H9 (cell line): ENCODE measurements at regions not wholly inside any gene's neighbourhood (a gene's known extent, or its start where the extent isn't known, plus 50 kb on each side); places are given as distances from the start of the nearest gene placed in this dataset.

Source experiments
- DNase-seq: peaks from one replicate; pipeline ENCODE4 v3.0.0-alpha.2; 2017
- H2AFZ ChIP-seq: one replicate; pipeline ENCODE4 v1.6.1; 2013; ENCODE audit warnings: mild to moderate bottlenecking, low read length, control low read depth, moderate library complexity
- H2AK5ac ChIP-seq: 2 replicates; pipeline ENCODE4 v1.6.1; 2013; ENCODE audit warnings: low read length, control low read depth, mixed read lengths; ENCODE audit not compliant: insufficient read length
- H2BK120ac ChIP-seq: one replicate; pipeline ENCODE4 v1.6.1; 2013; ENCODE audit warnings: low read depth, mild to moderate bottlenecking, low read length, control low read depth, inconsistent platforms; ENCODE audit not compliant: poor library complexity, severe bottlenecking
- H2BK12ac ChIP-seq: 2 replicates; pipeline ENCODE4 v1.6.1; 2013; ENCODE audit warnings: low read length, control low read depth, mixed read lengths, low read depth; ENCODE audit not compliant: insufficient read length
- H2BK15ac ChIP-seq: 2 replicates; pipeline ENCODE4 v1.6.1; 2013; ENCODE audit warnings: low read depth, low read length, control low read depth
- H2BK20ac ChIP-seq: one replicate; pipeline ENCODE4 v1.6.1; 2013; ENCODE audit warnings: low read depth, mild to moderate bottlenecking, low read length, control low read depth, inconsistent platforms; ENCODE audit not compliant: poor library complexity, severe bottlenecking
- H2BK5ac ChIP-seq: 2 replicates; pipeline ENCODE4 v1.6.1; 2013; ENCODE audit warnings: low read length, control low read depth, mixed read lengths; ENCODE audit not compliant: insufficient read length
- H3K14ac ChIP-seq: 2 replicates; pipeline ENCODE4 v1.6.1; 2013; ENCODE audit warnings: low read length, control low read depth; ENCODE audit not compliant: insufficient read depth
- H3K18ac ChIP-seq: 2 replicates; pipeline ENCODE4 v1.6.1; 2013; ENCODE audit warnings: low read depth, mild to moderate bottlenecking, mixed read lengths, low read length, control low read depth; ENCODE audit not compliant: insufficient read length
- H3K23ac ChIP-seq: 2 replicates; pipeline ENCODE4 v1.6.1; 2013; ENCODE audit warnings: low read length, control low read depth, mixed read lengths, low read depth; ENCODE audit not compliant: insufficient read length
- H3K23me2 ChIP-seq: 2 replicates; pipeline ENCODE4 v1.6.1; 2013; ENCODE audit warnings: low read depth, mild to moderate bottlenecking, mixed read lengths, low read length, control low read depth; ENCODE audit not compliant: insufficient read length, poor library complexity, severe bottlenecking
- H3K27ac ChIP-seq: 2 replicates; pipeline ENCODE4 v1.5.1; 2013; ENCODE audit warnings: low read length, control low read depth, mixed read lengths, low read depth; ENCODE audit not compliant: insufficient read length
- H3K27me3 ChIP-seq: 2 replicates; pipeline ENCODE4 v1.6.1; 2013; ENCODE audit warnings: low read length, control low read depth, inconsistent platforms; ENCODE audit not compliant: insufficient read depth
- H3K4ac ChIP-seq: 2 replicates; pipeline ENCODE4 v1.6.1; 2013; ENCODE audit warnings: low read depth, mild to moderate bottlenecking, control low read depth, inconsistent platforms, low read length, moderate library complexity
- H3K4me1 ChIP-seq: 2 replicates; pipeline ENCODE4 v1.6.1; 2013; ENCODE audit warnings: low read length, control low read depth, inconsistent platforms; ENCODE audit not compliant: insufficient read depth
- H3K4me2 ChIP-seq: 2 replicates; pipeline ENCODE4 v1.6.1; 2013; ENCODE audit warnings: low read length, control low read depth, mixed read lengths; ENCODE audit not compliant: insufficient read length, insufficient read depth
- H3K56ac ChIP-seq: 2 replicates; pipeline ENCODE4 v1.6.1; 2013; ENCODE audit warnings: low read depth, mild to moderate bottlenecking, mixed read lengths, low read length, control low read depth; ENCODE audit not compliant: insufficient read length
- H3K79me1 ChIP-seq: 2 replicates; pipeline ENCODE4 v1.6.1; 2013; ENCODE audit warnings: low read depth, mild to moderate bottlenecking, moderate library complexity, low read length, control low read depth, inconsistent platforms; ENCODE audit not compliant: insufficient read depth, poor library complexity, severe bottlenecking
- H3K79me2 ChIP-seq: 2 replicates; pipeline ENCODE4 v1.6.1; 2013; ENCODE audit warnings: low read length, control low read depth, inconsistent platforms; ENCODE audit not compliant: insufficient read depth
- H3K9ac ChIP-seq: 2 replicates; pipeline ENCODE4 v1.6.1; 2013; ENCODE audit warnings: low read length, control low read depth, mixed read lengths; ENCODE audit not compliant: insufficient read length; ENCODE audit errors: extremely low read depth
- H3K9me3 ChIP-seq: one replicate; pipeline ENCODE4 v1.6.1; 2013; ENCODE audit warnings: low read depth, low read length, inconsistent platforms; ENCODE audit not compliant: control insufficient read depth
- H3T11ph ChIP-seq: one replicate; pipeline ENCODE4 v1.6.1; 2013; ENCODE audit warnings: mild to moderate bottlenecking, low read length, control low read depth, inconsistent platforms
- H4K20me1 ChIP-seq: one replicate; pipeline ENCODE4 v1.6.1; 2013; ENCODE audit not compliant: control insufficient read depth, insufficient read length, insufficient read depth
- H4K5ac ChIP-seq: 2 replicates; pipeline ENCODE4 v1.6.1; 2013; ENCODE audit warnings: low read depth, mild to moderate bottlenecking, mixed read lengths, low read length, control low read depth; ENCODE audit not compliant: insufficient read length
- H4K8ac ChIP-seq: replicated peaks from 2 replicates; pipeline ENCODE4 v1.6.1; 2013; ENCODE audit warnings: low read length, control low read depth, mixed read lengths, low read depth; ENCODE audit not compliant: insufficient read length
- H4K91ac ChIP-seq: 2 replicates; pipeline ENCODE4 v1.6.1; 2013; ENCODE audit warnings: low read depth, mild to moderate bottlenecking, moderate library complexity, mixed read lengths, low read length, control low read depth; ENCODE audit not compliant: insufficient read length
- H3K27ac Mint-ChIP-seq, 3 experiments: 2 replicates in 2 of 3; 3 replicates in 1 of 3; pipeline ENCODE4 v1.8.0; 2020 to 2021; ENCODE audit warnings: mixed read lengths in 3 of 3, mild to moderate bottlenecking in 1 of 3, moderate library complexity in 1 of 3
- H3K27me3 Mint-ChIP-seq: 2 replicates; pipeline ENCODE4 v1.8.0; 2021; ENCODE audit warnings: low read depth, mild to moderate bottlenecking, moderate library complexity, mixed read lengths
- H3K36me3 Mint-ChIP-seq, 3 experiments: 2 replicates in 2 of 3; 3 replicates in 1 of 3; pipeline ENCODE4 v1.8.0; 2020 to 2021; ENCODE audit warnings: low read depth in 3 of 3, mixed read lengths in 3 of 3; ENCODE audit not compliant: insufficient read depth in 1 of 3
- H3K4me1 Mint-ChIP-seq, 2 experiments: 2 replicates each; pipeline ENCODE4 v1.8.0; 2020; ENCODE audit warnings: mixed read lengths in 2 of 2
- H3K4me3 Mint-ChIP-seq, 2 experiments: 2 replicates in 1 of 2; 3 replicates in 1 of 2; pipeline ENCODE4 v1.8.0; 2020 to 2021; ENCODE audit warnings: mild to moderate bottlenecking in 2 of 2, mixed read lengths in 2 of 2, moderate library complexity in 1 of 2
- H3K9me3 Mint-ChIP-seq, 2 experiments: 2 replicates in 1 of 2; 3 replicates in 1 of 2; pipeline ENCODE4 v1.8.0; 2020; ENCODE audit warnings: mild to moderate bottlenecking in 2 of 2, mixed read lengths in 2 of 2, moderate library complexity in 1 of 2
- WGBS: extraction: QIAGEN DNeasy Blood & Tissue Kit; methylation state at CpG from one replicate; pipeline ENCODE4 v1.1.7; 2013; ENCODE audit warnings: missing lambda C conversion rate, low lambda C conversion rate, mixed read lengths; ENCODE audit not compliant: insufficient read length; ENCODE audit errors: extremely low coverage; 5-methylcytosine and 5-hydroxymethylcytosine counted together
- TF ChIP-seq, protein P1 (sequence below): fragments of 200-600 bp; sonication (generic); conservative IDR thresholded peaks from 3 replicates; pipeline ENCODE4 v1.8.0; 2021; ENCODE audit warnings: antibody characterized with exemption, mild to moderate bottlenecking

DNA sequence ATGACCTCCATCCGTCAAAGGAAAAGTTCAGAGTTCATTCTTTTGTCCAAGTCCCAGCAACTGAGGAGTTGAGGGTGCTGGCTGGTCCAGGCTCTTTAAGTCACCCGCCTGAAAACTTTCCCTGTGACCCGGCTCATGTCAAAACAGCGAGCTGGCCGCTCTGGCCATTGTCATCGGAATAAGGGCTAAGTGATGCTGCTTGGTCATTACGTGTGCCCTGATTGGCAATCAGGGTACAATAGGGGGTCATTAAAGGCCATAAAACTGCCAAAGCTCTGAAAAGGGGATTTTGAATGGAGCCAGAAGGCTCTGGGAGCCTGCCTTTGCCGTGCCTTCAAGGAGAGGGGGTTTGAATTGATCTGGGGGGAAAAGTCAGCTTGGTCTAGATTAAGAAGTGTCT lies 88.5 kb upstream of the IRX3 start:
- no peak overlapping the region for H4K8ac ChIP-seq
- H3K14ac ChIP-seq, result no peak overlapping the region
- no peak overlapping the region for H2AK5ac ChIP-seq
- H3K27ac ChIP-seq, result no peak overlapping the region
- no peak overlapping the region for H2AFZ ChIP-seq
- H3K79me1 ChIP-seq, result no peaks in the 10 kb centered on the region
- Mint-ChIP-seq H3K27me3 (peaks cover 17% of the 10 kb centered on the region), H3K27ac (no peak overlapping the region), H3K36me3 (peaks cover 0 to 4% (median 3%) of the 10 kb centered on the region in 3 experiments; a peak in 4 of 7 replicates), H3K9me3 (peaks cover 3 to 11% of the 10 kb centered on the region in 2 experiments; a peak in 3 of 5 replicates), H3K4me3 (no peak overlapping the region), H3K4me1 (peaks cover 10 to 25% of the 10 kb centered on the region in 2 experiments)
- H2BK15ac ChIP-seq, result no peak overlapping the region
- H3K23ac ChIP-seq, result no peak overlapping the region
- H4K91ac ChIP-seq, result no peak overlapping the region
- no peaks in the 10 kb centered on the region for H3K4me1 ChIP-seq
- no peak overlapping the region for H2BK12ac ChIP-seq
- DNase-seq, result no peak
- WGBS, result no CpG with 5 or more reads among the region's 8 CpGs
- no peaks in the 10 kb centered on the region for H3K9me3 ChIP-seq
- no peak overlapping the region for H3T11ph ChIP-seq
- TF ChIP-seq, protein P1, sequence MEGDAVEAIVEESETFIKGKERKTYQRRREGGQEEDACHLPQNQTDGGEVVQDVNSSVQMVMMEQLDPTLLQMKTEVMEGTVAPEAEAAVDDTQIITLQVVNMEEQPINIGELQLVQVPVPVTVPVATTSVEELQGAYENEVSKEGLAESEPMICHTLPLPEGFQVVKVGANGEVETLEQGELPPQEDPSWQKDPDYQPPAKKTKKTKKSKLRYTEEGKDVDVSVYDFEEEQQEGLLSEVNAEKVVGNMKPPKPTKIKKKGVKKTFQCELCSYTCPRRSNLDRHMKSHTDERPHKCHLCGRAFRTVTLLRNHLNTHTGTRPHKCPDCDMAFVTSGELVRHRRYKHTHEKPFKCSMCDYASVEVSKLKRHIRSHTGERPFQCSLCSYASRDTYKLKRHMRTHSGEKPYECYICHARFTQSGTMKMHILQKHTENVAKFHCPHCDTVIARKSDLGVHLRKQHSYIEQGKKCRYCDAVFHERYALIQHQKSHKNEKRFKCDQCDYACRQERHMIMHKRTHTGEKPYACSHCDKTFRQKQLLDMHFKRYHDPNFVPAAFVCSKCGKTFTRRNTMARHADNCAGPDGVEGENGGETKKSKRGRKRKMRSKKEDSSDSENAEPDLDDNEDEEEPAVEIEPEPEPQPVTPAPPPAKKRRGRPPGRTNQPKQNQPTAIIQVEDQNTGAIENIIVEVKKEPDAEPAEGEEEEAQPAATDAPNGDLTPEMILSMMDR, result no peak
- H3K27me3 ChIP-seq, result no peaks in the 10 kb centered on the region
- H4K20me1 ChIP-seq, result no peaks in the 10 kb centered on the region
- no peak overlapping the region for H3K18ac ChIP-seq
- H3K79me2 ChIP-seq, result no peaks in the 10 kb centered on the region
- no peak overlapping the region for H2BK5ac ChIP-seq
- no peak overlapping the region for H2BK120ac ChIP-seq
- H3K23me2 ChIP-seq, result no peaks in the 10 kb centered on the region
- no peak overlapping the region for H4K5ac ChIP-seq
- H3K56ac ChIP-seq, result no peak overlapping the region
- no peak overlapping the region for H3K9ac ChIP-seq
- no peak overlapping the region for H3K4ac ChIP-seq
- no peak overlapping the region for H2BK20ac ChIP-seq
- no peak overlapping the region for H3K4me2 ChIP-seq
